ENCODE measurements at regions not wholly inside any gene's neighbourhood (a gene's known extent, or its start where the extent isn't known, plus 50 kb on each side); places are given as distances from the start of the nearest gene placed in this dataset.

DNA sequence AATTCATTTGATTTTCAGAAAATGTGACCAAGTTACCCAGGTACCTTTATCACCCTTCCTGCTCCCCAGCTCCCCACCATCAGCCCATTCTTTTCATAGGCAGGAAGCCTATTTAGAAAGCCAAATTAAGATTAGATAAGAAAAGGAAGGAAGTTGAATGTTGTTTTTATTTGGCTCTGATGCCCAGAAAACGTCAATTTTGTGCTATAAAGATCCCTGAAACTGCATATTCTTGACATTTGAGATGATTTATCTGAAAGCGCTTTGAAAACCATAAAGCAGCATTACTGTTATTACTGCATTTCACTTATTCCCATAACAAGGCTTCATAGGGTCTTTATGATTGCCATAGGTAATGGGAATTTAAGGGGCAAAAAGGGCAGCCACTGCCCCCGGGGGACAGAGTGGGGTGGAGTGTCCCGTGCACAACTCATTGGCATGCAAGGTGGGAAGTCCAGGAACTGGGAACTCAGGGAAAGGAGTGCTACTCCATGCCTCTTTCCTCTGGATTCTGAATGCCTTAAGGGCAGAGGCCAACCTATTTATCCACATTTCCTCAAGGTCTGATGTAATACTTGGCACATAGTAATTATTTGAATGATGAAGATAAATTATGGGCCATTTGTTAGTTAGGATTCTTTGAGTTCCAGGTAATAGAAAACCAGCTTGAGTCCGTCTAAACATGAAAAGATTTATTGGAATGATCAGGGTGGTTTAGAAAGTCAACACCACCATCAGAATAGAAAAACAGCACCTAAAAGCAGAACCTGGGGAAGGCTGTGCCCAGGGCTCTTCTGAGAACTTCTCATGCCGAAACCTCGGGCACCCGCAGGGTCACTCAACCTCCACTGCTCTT is 100.6 kb upstream of the ELMO1 start:
- TF ChIP-seq, protein P1, sequence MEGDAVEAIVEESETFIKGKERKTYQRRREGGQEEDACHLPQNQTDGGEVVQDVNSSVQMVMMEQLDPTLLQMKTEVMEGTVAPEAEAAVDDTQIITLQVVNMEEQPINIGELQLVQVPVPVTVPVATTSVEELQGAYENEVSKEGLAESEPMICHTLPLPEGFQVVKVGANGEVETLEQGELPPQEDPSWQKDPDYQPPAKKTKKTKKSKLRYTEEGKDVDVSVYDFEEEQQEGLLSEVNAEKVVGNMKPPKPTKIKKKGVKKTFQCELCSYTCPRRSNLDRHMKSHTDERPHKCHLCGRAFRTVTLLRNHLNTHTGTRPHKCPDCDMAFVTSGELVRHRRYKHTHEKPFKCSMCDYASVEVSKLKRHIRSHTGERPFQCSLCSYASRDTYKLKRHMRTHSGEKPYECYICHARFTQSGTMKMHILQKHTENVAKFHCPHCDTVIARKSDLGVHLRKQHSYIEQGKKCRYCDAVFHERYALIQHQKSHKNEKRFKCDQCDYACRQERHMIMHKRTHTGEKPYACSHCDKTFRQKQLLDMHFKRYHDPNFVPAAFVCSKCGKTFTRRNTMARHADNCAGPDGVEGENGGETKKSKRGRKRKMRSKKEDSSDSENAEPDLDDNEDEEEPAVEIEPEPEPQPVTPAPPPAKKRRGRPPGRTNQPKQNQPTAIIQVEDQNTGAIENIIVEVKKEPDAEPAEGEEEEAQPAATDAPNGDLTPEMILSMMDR (IDR thresholded peaks at IDR 0.05), result no peak
- TF ChIP-seq EZH2 (IDR thresholded peaks at IDR 0.05) (no peak), EZH2phosphoT487 (IDR thresholded peaks at IDR 0.05) (no peak)

Data from neural progenitor cell (in vitro differentiated cells).